ENCODE measurements at regions not wholly inside any gene's neighbourhood (a gene's known extent, or its start where the extent isn't known, plus 50 kb on each side); places are given as distances from the start of the nearest gene placed in this dataset.

DNA sequence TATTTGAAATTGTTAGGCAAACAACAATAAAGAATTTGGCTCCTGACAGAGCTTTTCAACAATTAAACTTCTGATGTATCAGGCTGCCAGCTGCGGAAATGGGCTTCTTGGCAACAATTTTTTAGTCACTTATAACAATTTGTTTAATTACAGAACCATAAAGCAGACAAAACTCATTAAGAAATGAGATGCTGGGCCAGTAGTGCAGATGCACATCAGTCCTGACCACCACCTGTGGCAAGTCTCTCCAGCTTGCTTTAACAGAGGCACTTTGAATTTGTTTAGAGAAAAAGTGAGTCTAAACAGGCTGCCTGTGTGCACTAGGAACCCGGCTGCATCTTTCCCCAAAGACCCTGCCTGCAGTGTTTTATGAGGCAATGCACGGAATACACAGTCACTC, 1124.4 kb downstream of the NXPH1 start:
- Histone ChIP-seq H3K27ac (no peak overlapping the region), H3K36me3 (no peaks in the 10 kb centered on the region), H3K4me1 (ENCODE audit: low read depth) (no peaks in the 10 kb centered on the region), H3K27me3 (no peaks in the 10 kb centered on the region), H3K4me3 (no peak overlapping the region), H3K9me3 (ENCODE audit: low read depth) (no peaks in the 10 kb centered on the region)
- DNase-seq (ENCODE audit: low read depth in 1 of 2, low spot score in 1 of 2), result no peak
- TF ChIP-seq, protein P1, sequence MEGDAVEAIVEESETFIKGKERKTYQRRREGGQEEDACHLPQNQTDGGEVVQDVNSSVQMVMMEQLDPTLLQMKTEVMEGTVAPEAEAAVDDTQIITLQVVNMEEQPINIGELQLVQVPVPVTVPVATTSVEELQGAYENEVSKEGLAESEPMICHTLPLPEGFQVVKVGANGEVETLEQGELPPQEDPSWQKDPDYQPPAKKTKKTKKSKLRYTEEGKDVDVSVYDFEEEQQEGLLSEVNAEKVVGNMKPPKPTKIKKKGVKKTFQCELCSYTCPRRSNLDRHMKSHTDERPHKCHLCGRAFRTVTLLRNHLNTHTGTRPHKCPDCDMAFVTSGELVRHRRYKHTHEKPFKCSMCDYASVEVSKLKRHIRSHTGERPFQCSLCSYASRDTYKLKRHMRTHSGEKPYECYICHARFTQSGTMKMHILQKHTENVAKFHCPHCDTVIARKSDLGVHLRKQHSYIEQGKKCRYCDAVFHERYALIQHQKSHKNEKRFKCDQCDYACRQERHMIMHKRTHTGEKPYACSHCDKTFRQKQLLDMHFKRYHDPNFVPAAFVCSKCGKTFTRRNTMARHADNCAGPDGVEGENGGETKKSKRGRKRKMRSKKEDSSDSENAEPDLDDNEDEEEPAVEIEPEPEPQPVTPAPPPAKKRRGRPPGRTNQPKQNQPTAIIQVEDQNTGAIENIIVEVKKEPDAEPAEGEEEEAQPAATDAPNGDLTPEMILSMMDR (IDR thresholded peaks at IDR 0.05; ENCODE audit: low read depth, low read length), result no peak

DNA sequence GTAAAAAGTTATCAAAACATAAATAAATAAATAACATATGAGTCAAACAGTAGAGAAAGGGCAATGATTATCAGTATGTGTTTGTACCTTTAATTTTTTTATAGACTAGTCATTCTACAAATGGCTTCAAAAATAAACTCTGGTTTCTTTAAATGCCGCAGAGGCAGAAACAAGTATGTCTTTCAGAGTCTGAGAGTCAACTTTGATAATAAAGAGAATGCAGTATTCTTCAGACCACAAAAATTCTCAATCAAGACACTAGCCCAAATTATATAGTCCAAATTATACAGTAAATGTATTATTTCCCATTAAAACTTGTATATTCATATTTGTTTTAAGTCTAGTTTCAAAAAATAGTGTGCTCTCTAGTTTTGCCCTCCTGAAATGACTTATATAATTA, 1142.3 kb downstream of the NXPH1 start:
- H3K4me3 ChIP-seq, result no peak overlapping the region
- no peaks in the 10 kb centered on the region for H3K4me1 ChIP-seq (ENCODE audit: low read depth)
- H3K36me3 ChIP-seq, result no peaks in the 10 kb centered on the region
- H3K27ac ChIP-seq, result no peak overlapping the region
- H3K27me3 ChIP-seq, result no peaks in the 10 kb centered on the region
- DNase-seq (ENCODE audit: low read depth in 1 of 2, low spot score in 1 of 2), result no peak
- TF ChIP-seq, protein P1 (IDR thresholded peaks at IDR 0.05; ENCODE audit: low read depth, low read length), result no peak
- no peaks in the 10 kb centered on the region for H3K9me3 ChIP-seq (ENCODE audit: low read depth)

DNA sequence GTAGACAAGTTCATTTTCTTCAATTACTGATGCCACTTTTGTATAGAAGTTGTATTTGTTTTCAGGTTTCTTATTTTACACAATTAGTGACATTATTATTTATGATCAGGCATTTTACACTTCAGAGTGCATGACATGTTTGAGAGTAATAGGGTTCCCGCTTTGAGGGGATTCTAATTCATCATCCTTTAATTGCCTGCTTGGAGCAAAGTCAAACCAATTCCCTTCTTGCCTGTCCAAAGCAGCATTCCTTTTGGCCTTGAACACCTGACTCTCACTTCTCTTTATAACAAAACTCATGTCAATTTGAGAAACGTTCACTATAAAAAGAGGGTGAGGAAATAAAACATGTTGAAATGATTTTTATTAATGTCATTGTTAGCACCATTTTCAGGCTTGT, 1149.4 kb downstream of the NXPH1 start:
- H3K4me1 ChIP-seq (ENCODE audit: low read depth), result no peaks in the 10 kb centered on the region
- TF ChIP-seq, protein P1 (IDR thresholded peaks at IDR 0.05; ENCODE audit: low read depth, low read length), result no peak
- H3K27me3 ChIP-seq, result no peaks in the 10 kb centered on the region
- H3K27ac ChIP-seq, result no peak overlapping the region
- H3K4me3 ChIP-seq, result no peak overlapping the region
- H3K36me3 ChIP-seq, result no peaks in the 10 kb centered on the region
- no peaks in the 10 kb centered on the region for H3K9me3 ChIP-seq (ENCODE audit: low read depth)
- DNase-seq (ENCODE audit: low read depth in 1 of 2, low spot score in 1 of 2), result no peak

DNA sequence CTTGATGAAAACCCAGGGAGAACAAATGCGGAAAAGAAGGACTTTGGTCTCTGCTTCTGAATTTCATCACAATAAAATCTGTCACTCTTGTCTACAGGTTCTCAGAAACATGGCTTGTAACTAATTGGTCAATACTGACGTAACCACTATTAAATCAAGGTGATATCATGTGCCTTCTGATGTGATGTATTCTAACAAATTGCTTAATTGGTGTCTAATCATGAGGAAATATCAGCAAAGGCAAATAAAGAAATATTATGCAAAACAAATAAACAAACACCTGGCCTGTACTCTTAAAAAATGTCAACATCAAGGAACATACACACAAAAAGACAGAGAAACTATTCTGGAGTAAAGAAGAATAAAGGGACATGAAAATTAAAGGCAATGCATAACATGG, 1165.0 kb downstream of the NXPH1 start:
- Histone ChIP-seq H3K9me3 (ENCODE audit: low read depth) (no peaks in the 10 kb centered on the region), H3K27me3 (no peaks in the 10 kb centered on the region), H3K36me3 (no peaks in the 10 kb centered on the region), H3K27ac (no peak overlapping the region), H3K4me3 (no peak overlapping the region), H3K4me1 (ENCODE audit: low read depth) (no peaks in the 10 kb centered on the region)
- TF ChIP-seq, protein P1 (IDR thresholded peaks at IDR 0.05; ENCODE audit: low read depth, low read length), result no peak
- no peak for DNase-seq (ENCODE audit: low read depth in 1 of 2, low spot score in 1 of 2)

DNA sequence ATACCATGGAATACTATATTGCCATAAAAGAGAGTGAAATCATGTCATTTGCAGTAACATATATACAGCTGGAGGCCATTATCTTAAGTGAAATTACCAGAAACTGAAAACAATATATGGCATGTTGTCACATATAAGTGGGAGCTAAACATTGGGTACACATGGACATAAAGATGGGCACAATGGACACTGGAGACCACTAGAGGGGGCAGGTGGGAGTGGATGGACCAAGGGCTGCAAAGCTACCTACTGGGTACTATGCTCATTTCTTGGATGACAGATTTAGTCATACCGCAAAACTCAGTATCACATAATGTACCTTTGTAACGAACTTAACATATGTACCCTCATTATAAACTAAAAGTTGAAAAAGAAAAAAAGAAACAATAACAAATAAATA, 1167.6 kb downstream of the NXPH1 start:
- no peaks in the 10 kb centered on the region for H3K4me1 ChIP-seq (ENCODE audit: low read depth)
- no peaks in the 10 kb centered on the region for H3K27me3 ChIP-seq
- H3K4me3 ChIP-seq, result no peak overlapping the region
- H3K9me3 ChIP-seq (ENCODE audit: low read depth), result no peaks in the 10 kb centered on the region
- peak in 1 of 2 donors; percentile 57 for DNase-seq (ENCODE audit: low read depth in 1 of 2, low spot score in 1 of 2)
- no peaks in the 10 kb centered on the region for H3K36me3 ChIP-seq
- TF ChIP-seq, protein P1 (IDR thresholded peaks at IDR 0.05; ENCODE audit: low read depth, low read length), result no peak
- H3K27ac ChIP-seq, result no peak overlapping the region

DNA sequence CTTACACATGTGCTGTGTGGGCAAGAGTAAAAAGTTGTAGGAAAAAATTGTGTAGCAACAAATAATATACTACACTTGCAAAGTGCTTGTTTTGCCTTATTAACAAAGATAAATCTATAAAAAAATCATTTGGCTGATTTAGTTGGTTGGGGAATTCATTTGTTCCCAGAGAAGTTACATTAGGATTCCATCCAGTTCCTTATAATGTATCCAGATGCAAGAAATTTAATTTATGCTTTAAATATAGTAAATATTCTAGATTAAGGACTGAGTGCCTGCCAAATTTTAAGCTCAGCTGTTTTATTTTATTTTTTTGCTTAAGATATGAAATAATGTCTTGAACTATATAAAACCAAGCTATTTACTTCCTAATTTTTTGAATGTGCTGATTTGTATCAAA, 1169.9 kb downstream of the NXPH1 start:
- Histone ChIP-seq H3K27me3 (no peaks in the 10 kb centered on the region), H3K36me3 (no peaks in the 10 kb centered on the region), H3K27ac (no peak overlapping the region), H3K9me3 (ENCODE audit: low read depth) (no peaks in the 10 kb centered on the region), H3K4me3 (no peak overlapping the region), H3K4me1 (ENCODE audit: low read depth) (no peaks in the 10 kb centered on the region)
- TF ChIP-seq, protein P1 (IDR thresholded peaks at IDR 0.05; ENCODE audit: low read depth, low read length), result no peak
- no peak for DNase-seq (ENCODE audit: low read depth in 1 of 2, low spot score in 1 of 2)

Data from cardiac muscle cell (in vitro differentiated cells and primary cell).